Coronary artery (tissue), 2 donors: ENCODE measurements at regions not wholly inside any gene's neighbourhood (a gene's known extent, or its start where the extent isn't known, plus 50 kb on each side); places are given as distances from the start of the nearest gene placed in this dataset.
"Not testable (repeated sequence)": the region's sequence is repeated elsewhere in the genome, so short reads cannot be mapped to it uniquely, and the experiment has no call there.

ENCODE experiments used
- DNase-seq: peaks from one replicate; pipeline ENCODE4 v3.0.0-alpha.2; 2017; ENCODE audit warnings: low spot score
- H3K27ac ChIP-seq, 2 donors: fragments of 200-600 bp; sonication (generic); one replicate each; pipeline ENCODE4 v1.5.1; 2016 to 2019
- H3K4me3 ChIP-seq: fragments of 200-600 bp; sonication (generic); 2 replicates; pipeline ENCODE4 v1.5.1; 2016; ENCODE audit warnings: mild to moderate bottlenecking, moderate library complexity
- TF ChIP-seq, protein P1 (sequence below): fragments of 200-600 bp; sonication (generic); IDR thresholded peaks from one replicate; pipeline ENCODE4 v1.5.1; 2019; ENCODE audit warnings: antibody characterized with exemption

- Histone ChIP-seq H3K27ac (no peak overlapping the region), H3K4me3 (no peak overlapping the region)
- no peak for DNase-seq
- TF ChIP-seq, protein P1, sequence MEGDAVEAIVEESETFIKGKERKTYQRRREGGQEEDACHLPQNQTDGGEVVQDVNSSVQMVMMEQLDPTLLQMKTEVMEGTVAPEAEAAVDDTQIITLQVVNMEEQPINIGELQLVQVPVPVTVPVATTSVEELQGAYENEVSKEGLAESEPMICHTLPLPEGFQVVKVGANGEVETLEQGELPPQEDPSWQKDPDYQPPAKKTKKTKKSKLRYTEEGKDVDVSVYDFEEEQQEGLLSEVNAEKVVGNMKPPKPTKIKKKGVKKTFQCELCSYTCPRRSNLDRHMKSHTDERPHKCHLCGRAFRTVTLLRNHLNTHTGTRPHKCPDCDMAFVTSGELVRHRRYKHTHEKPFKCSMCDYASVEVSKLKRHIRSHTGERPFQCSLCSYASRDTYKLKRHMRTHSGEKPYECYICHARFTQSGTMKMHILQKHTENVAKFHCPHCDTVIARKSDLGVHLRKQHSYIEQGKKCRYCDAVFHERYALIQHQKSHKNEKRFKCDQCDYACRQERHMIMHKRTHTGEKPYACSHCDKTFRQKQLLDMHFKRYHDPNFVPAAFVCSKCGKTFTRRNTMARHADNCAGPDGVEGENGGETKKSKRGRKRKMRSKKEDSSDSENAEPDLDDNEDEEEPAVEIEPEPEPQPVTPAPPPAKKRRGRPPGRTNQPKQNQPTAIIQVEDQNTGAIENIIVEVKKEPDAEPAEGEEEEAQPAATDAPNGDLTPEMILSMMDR: no peak
Observed at GRCh38 chrX:554271-554670, 76.3 kb upstream of the SHOX start.

GRCh38 chrX:555725-556666, 74.6 kb upstream of the SHOX start:
- TF ChIP-seq, protein P1: no peak
- no peak for DNase-seq
- no peak overlapping the region for H3K4me3 ChIP-seq
- no peak overlapping the region for H3K27ac ChIP-seq

- not testable (repeated sequence) for H3K27ac ChIP-seq, DNase-seq, H3K4me3 ChIP-seq
Observed at GRCh38 chrX:557601-558000, 73.0 kb upstream of the SHOX start.

GRCh38 chrX:559282-559681, 71.3 kb upstream of the SHOX start:
- not testable (repeated sequence) for H3K27ac ChIP-seq, H3K4me3 ChIP-seq, DNase-seq

DNA sequence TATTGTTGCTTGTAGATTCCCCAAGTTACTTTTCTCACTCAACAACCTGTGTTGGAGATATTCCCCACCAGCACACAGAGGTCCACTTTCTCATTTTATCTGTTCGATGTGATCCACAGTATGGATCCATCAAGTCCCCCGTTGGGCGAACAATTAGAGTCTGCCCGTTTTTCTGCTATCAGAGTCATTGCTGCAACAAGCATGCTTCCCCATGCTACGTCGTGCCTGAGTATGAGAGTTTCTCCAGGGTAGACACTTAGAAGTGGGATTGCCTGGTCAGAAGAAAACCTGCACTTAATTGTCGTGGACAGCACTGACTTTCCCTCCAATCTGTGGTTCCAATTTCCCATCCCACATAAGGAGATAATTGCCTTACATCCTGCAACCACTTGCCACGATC, 62.7 kb upstream of the SHOX start:
- TF ChIP-seq, protein P1: no peak
- Histone ChIP-seq H3K4me3 (no peak overlapping the region), H3K27ac (no peak overlapping the region)
- no peak for DNase-seq

DNA sequence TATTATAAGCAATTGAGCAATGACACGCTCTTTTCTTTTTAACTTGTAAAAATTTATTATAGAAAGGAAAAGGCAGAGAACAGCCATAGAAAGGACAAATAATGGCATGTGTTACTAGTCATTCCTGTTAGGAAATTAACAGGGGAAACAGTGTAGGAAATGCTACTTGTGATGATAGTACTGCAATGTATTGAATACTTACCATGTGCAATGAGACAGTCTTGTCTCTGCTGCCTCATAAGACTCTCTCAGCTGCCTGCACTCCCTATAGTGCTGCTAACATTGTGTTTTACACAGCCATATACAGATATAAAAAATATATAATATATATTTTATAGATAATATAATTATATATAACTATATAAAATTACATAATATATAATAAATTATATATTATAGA, 62.3 kb upstream of the SHOX start:
- TF ChIP-seq, protein P1: no peak
- Histone ChIP-seq H3K4me3 (no peak overlapping the region), H3K27ac (no peak overlapping the region)
- no peak for DNase-seq

GRCh38 chrX:572538-573124, 58.0 kb upstream of the SHOX start:
- Histone ChIP-seq H3K27ac (no peak overlapping the region), H3K4me3 (no peak overlapping the region)
- TF ChIP-seq, protein P1: no peak
- no peak for DNase-seq

GRCh38 chrX:574251-574650, 56.3 kb upstream of the SHOX start:
- Histone ChIP-seq H3K27ac (no peak overlapping the region), H3K4me3 (no peak overlapping the region)
- TF ChIP-seq, protein P1: no peak
- DNase-seq: no peak
